ENCODE measurements at regions not wholly inside any gene's neighbourhood (a gene's known extent, or its start where the extent isn't known, plus 50 kb on each side); places are given as distances from the start of the nearest gene placed in this dataset.

GRCh38 chr12:17357396-17357795, 732.6 kb downstream of the RERGL start:
- TF ChIP-seq, protein P1, sequence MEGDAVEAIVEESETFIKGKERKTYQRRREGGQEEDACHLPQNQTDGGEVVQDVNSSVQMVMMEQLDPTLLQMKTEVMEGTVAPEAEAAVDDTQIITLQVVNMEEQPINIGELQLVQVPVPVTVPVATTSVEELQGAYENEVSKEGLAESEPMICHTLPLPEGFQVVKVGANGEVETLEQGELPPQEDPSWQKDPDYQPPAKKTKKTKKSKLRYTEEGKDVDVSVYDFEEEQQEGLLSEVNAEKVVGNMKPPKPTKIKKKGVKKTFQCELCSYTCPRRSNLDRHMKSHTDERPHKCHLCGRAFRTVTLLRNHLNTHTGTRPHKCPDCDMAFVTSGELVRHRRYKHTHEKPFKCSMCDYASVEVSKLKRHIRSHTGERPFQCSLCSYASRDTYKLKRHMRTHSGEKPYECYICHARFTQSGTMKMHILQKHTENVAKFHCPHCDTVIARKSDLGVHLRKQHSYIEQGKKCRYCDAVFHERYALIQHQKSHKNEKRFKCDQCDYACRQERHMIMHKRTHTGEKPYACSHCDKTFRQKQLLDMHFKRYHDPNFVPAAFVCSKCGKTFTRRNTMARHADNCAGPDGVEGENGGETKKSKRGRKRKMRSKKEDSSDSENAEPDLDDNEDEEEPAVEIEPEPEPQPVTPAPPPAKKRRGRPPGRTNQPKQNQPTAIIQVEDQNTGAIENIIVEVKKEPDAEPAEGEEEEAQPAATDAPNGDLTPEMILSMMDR (IDR thresholded peaks at IDR 0.05; ENCODE audit: low read depth, low read length, poor library complexity, severe bottlenecking), result no peak
- no peak for TF ChIP-seq EZH2phosphoT487 (IDR thresholded peaks at IDR 0.05; ENCODE audit: borderline replicate concordance, low read length)
